H1 (cell line): ENCODE measurements at regions not wholly inside any gene's neighbourhood (a gene's known extent, or its start where the extent isn't known, plus 50 kb on each side); places are given as distances from the start of the nearest gene placed in this dataset.

Experiments
- CTCF ChIA-PET: fragments of 300-600 bp; sonication (Branson Sonifier 250); formaldehyde crosslinking; loops from one replicate; lab custom pipeline; 2021; ENCODE audit not compliant: partially characterized antibody; lab: Charles Lee
- POLR2A ChIA-PET: fragments of 300-600 bp; sonication (Branson Sonifier 250); formaldehyde crosslinking; loops from one replicate; lab custom pipeline; 2021; ENCODE audit warnings: inconsistent platforms; ENCODE audit not compliant: partially characterized antibody; lab: Charles Lee
- DNase-seq, 2 experiments: peaks; one replicate each; pipeline versions ENCODE4 v3.0.0 to v3.0.0-alpha.2; 2010 to 2022; ENCODE audit warnings: low spot score in 2 of 2, low read depth in 1 of 2, mixed read lengths in 1 of 2
- FAIRE-seq: peaks from 2 replicates; lab custom pipeline; 2011; peaks lifted over from hg19 to GRCh38; lab: Jason Lieb, UNC
- H2AFZ ChIP-seq: 2 replicates; pipeline ENCODE4 v1.8.1; 2012; ENCODE audit warnings: low read length, inconsistent platforms
- H2AK5ac ChIP-seq: 2 replicates; pipeline ENCODE4 v1.6.1; 2013; ENCODE audit warnings: low read depth, low read length
- H2BK120ac ChIP-seq: replicated peaks from 2 replicates; pipeline ENCODE3; 2013; ENCODE audit warnings: low read depth, low read length, inconsistent platforms
- H2BK12ac ChIP-seq: 2 replicates; pipeline ENCODE4 v1.6.1; 2013; ENCODE audit warnings: low read depth, low read length
- H2BK15ac ChIP-seq: 2 replicates; pipeline ENCODE4 v1.6.1; 2013; ENCODE audit warnings: low read length
- H2BK20ac ChIP-seq: 2 replicates; pipeline ENCODE4 v1.6.1; 2013; ENCODE audit warnings: low read length
- H2BK5ac ChIP-seq: 2 replicates; pipeline ENCODE4 v1.6.1; 2013; ENCODE audit warnings: low read depth, low read length
- H3K14ac ChIP-seq: 2 replicates; pipeline ENCODE4 v1.6.1; 2013; ENCODE audit warnings: inconsistent platforms; ENCODE audit not compliant: insufficient read length
- H3K18ac ChIP-seq: 2 replicates; pipeline ENCODE4 v1.6.1; 2013; ENCODE audit warnings: low read length; ENCODE audit errors: extremely low read depth
- H3K23ac ChIP-seq: 2 replicates; pipeline ENCODE4 v1.6.1; 2013; ENCODE audit warnings: inconsistent platforms; ENCODE audit not compliant: insufficient read length
- H3K23me2 ChIP-seq: 2 replicates; pipeline ENCODE4 v1.6.1; 2013; ENCODE audit warnings: low read depth, low read length
- H3K27ac ChIP-seq: 2 replicates; pipeline ENCODE4 v1.6.1; 2011; ENCODE audit warnings: low read depth, low read length, inconsistent platforms
- H3K27me3 ChIP-seq, 4 experiments: replicated peaks in 1 of 4; 1 replicate in 1 of 4; 2 replicates in 3 of 4; pipeline versions ENCODE4 v1.6.1 to v1.8.1; 2011 to 2013; ENCODE audit warnings: low read length in 3 of 4, mild to moderate bottlenecking in 3 of 4, inconsistent platforms in 2 of 4, mixed read lengths in 2 of 4, moderate library complexity in 1 of 4; ENCODE audit not compliant: control insufficient read depth in 3 of 4, insufficient read depth in 3 of 4; ENCODE audit errors: extremely low read depth in 1 of 4
- H3K36me3 ChIP-seq, 4 experiments: 2 replicates each; pipeline versions ENCODE4 v1.6.1 to v1.8.1; 2011 to 2013; ENCODE audit warnings: mild to moderate bottlenecking in 4 of 4, low read length in 3 of 4, moderate library complexity in 2 of 4, control low read depth in 1 of 4, inconsistent platforms in 1 of 4; ENCODE audit not compliant: insufficient read depth in 4 of 4, control insufficient read depth in 2 of 4
- H3K4ac ChIP-seq: replicated peaks from 2 replicates; pipeline ENCODE3; 2013; ENCODE audit warnings: low read length, low read depth, mixed read lengths, inconsistent platforms; ENCODE audit not compliant: insufficient read length
- H3K4me1 ChIP-seq, 4 experiments: replicated peaks in 1 of 4; 1 replicate in 1 of 4; 2 replicates in 3 of 4; pipeline versions ENCODE4 v1.6.1 to v1.8.1; 2011 to 2013; ENCODE audit warnings: low read length in 3 of 4, inconsistent platforms in 2 of 4, mixed read lengths in 1 of 4; ENCODE audit not compliant: insufficient read depth in 4 of 4, control insufficient read depth in 3 of 4
- H3K4me2 ChIP-seq, 2 experiments: 2 replicates each; pipeline versions ENCODE4 v1.6.1 to v1.8.1; 2011 to 2013; ENCODE audit warnings: low read depth in 2 of 2, low read length in 2 of 2, control low read depth in 1 of 2, inconsistent platforms in 1 of 2, mild to moderate bottlenecking in 1 of 2; ENCODE audit not compliant: insufficient read depth in 1 of 2
- H3K4me3 ChIP-seq, 4 experiments: fragments of 200-600, 300-600 bp in 1 of 4; sonication (generic), shearing (Covaris generic), sonication (Bioruptor Twin) in 1 of 4; 2 replicates each; pipeline versions ENCODE4 v1.5.1 to v1.8.1; 2011 to 2016; ENCODE audit warnings: low read length in 4 of 4, low read depth in 3 of 4, control low read depth in 2 of 4, inconsistent platforms in 2 of 4, mild to moderate bottlenecking in 2 of 4, mixed read lengths in 1 of 4, moderate library complexity in 1 of 4; ENCODE audit not compliant: insufficient read depth in 2 of 4; ENCODE audit errors: extremely low read depth in 1 of 4
- H3K56ac ChIP-seq: replicated peaks from 2 replicates; pipeline ENCODE3; 2013; ENCODE audit warnings: low read depth, mild to moderate bottlenecking, mixed read lengths, low read length, inconsistent platforms; ENCODE audit not compliant: insufficient read length
- H3K79me1 ChIP-seq: 2 replicates; pipeline ENCODE4 v1.6.1; 2013; ENCODE audit warnings: low read depth, low read length, control low read depth
- H3K79me2 ChIP-seq, 2 experiments: 2 replicates each; pipeline versions ENCODE4 v1.6.1 to v1.8.1; 2012 to 2013; ENCODE audit warnings: low read length in 2 of 2, mild to moderate bottlenecking in 2 of 2, inconsistent platforms in 1 of 2; ENCODE audit not compliant: insufficient read depth in 2 of 2, control insufficient read depth in 1 of 2
- H3K9ac ChIP-seq, 4 experiments: replicated peaks in 1 of 4; 1 replicate in 1 of 4; 2 replicates in 3 of 4; pipeline versions ENCODE4 v1.6.1 to v1.8.1; 2011 to 2013; ENCODE audit warnings: low read depth in 3 of 4, low read length in 3 of 4, control low read depth in 2 of 4, mild to moderate bottlenecking in 2 of 4, moderate library complexity in 2 of 4, inconsistent platforms in 1 of 4; ENCODE audit errors: extremely low read depth in 1 of 4
- H3K9me3 ChIP-seq, 2 experiments: 2 replicates each; pipeline versions ENCODE4 v1.6.1 to v1.8.1; 2012 to 2013; ENCODE audit warnings: mild to moderate bottlenecking in 2 of 2, moderate library complexity in 2 of 2, control low read depth in 1 of 2, inconsistent platforms in 1 of 2, low read depth in 1 of 2, low read length in 1 of 2, mixed read lengths in 1 of 2; ENCODE audit not compliant: insufficient read depth in 2 of 2
- H4K20me1 ChIP-seq, 2 experiments: replicated peaks in 1 of 2; 2 replicates each; pipeline versions ENCODE3 to v1.8.1; 2011 to 2013; ENCODE audit warnings: inconsistent platforms in 2 of 2, low read length in 2 of 2, mild to moderate bottlenecking in 1 of 2; ENCODE audit not compliant: insufficient read depth in 2 of 2, control insufficient read depth in 1 of 2
- H4K5ac ChIP-seq: 2 replicates; pipeline ENCODE4 v1.6.1; 2013; ENCODE audit warnings: low read length, low read depth, mixed read lengths, inconsistent platforms; ENCODE audit not compliant: insufficient read length
- H4K8ac ChIP-seq: 2 replicates; pipeline ENCODE4 v1.8.0; 2013; ENCODE audit warnings: mild to moderate bottlenecking, moderate library complexity, low read length, inconsistent platforms; ENCODE audit not compliant: insufficient read depth; ENCODE audit errors: extremely low read depth
- H4K91ac ChIP-seq: replicated peaks from 2 replicates; pipeline ENCODE3; 2013; ENCODE audit warnings: low read length, mixed read lengths, inconsistent platforms; ENCODE audit not compliant: insufficient read length
- BACH1 ChIP-seq: IDR thresholded peaks from 2 replicates; pipeline ENCODE4 v1.6.1; 2012; ENCODE audit warnings: low read length, improper control_type of control experiment
- CTCF ChIP-seq, 3 experiments: IDR thresholded peaks; 1 replicate in 2 of 3; 2 replicates in 1 of 3; pipeline versions ENCODE4 v1.5.1 to v1.6.1; 2011; ENCODE audit warnings: low read length in 3 of 3, mild to moderate bottlenecking in 3 of 3, inconsistent platforms in 2 of 3, low read depth in 1 of 3, moderate library complexity in 1 of 3; ENCODE audit not compliant: insufficient read depth in 1 of 3; ENCODE audit errors: control extremely low read depth in 1 of 3
- EP300 ChIP-seq, 2 experiments: IDR thresholded peaks; 1 replicate in 1 of 2; 2 replicates in 1 of 2; pipeline ENCODE4 v1.6.1; 2011 to 2012; ENCODE audit warnings: low read depth in 2 of 2, low read length in 2 of 2, mild to moderate bottlenecking in 2 of 2, borderline replicate concordance in 1 of 2, inconsistent platforms in 1 of 2, moderate library complexity in 1 of 2
- FOSL1 ChIP-seq: IDR thresholded peaks from 2 replicates; pipeline ENCODE4 v1.6.1; 2011; ENCODE audit warnings: mild to moderate bottlenecking, low read depth, low read length, moderate library complexity; ENCODE audit not compliant: insufficient read depth
- HDAC2 ChIP-seq, 2 experiments: fragments of 300-600 bp in 1 of 2; sonication (generic) in 1 of 2; IDR thresholded peaks; 2 replicates each; pipeline ENCODE4 v1.6.1; 2011 to 2012; ENCODE audit warnings: low read depth in 2 of 2, low read length in 2 of 2, mild to moderate bottlenecking in 2 of 2, moderate library complexity in 2 of 2, borderline replicate concordance in 1 of 2, inconsistent platforms in 1 of 2
- JUN ChIP-seq: IDR thresholded peaks from 2 replicates; pipeline ENCODE4 v1.6.1; 2011; ENCODE audit warnings: low read depth, mild to moderate bottlenecking, improper control_type of control experiment, low read length
- KDM5A ChIP-seq: fragments of 200-600 bp; IDR thresholded peaks from 2 replicates; pipeline ENCODE4 v1.7.1; 2012; ENCODE audit warnings: mild to moderate bottlenecking, low read length, inconsistent platforms, mixed read lengths
- RBBP5 ChIP-seq: IDR thresholded peaks from 2 replicates; pipeline ENCODE4 v1.7.1; 2012; ENCODE audit warnings: low read depth, mild to moderate bottlenecking, inconsistent platforms, low read length, moderate library complexity, borderline replicate concordance
- SIN3A ChIP-seq, 2 experiments: IDR thresholded peaks in 1 of 2; conservative IDR thresholded peaks in 1 of 2; 2 replicates each; pipeline ENCODE4 v1.6.1; 2011 to 2012; ENCODE audit warnings: low read length in 2 of 2, improper control_type of control experiment in 1 of 2, low read depth in 1 of 2, mild to moderate bottlenecking in 1 of 2
- SIX5 ChIP-seq: IDR thresholded peaks from 2 replicates; pipeline ENCODE4 v1.6.1; 2011; ENCODE audit warnings: mild to moderate bottlenecking, low read depth, low read length
- TAF7 ChIP-seq: optimal IDR thresholded peaks from 2 replicates; pipeline ENCODE3; 2011; ENCODE audit warnings: low read depth, mild to moderate bottlenecking, inconsistent platforms, low read length, moderate library complexity, borderline replicate concordance
- WGBS, 2 experiments: shearing (Covaris generic) in 1 of 2; methylation state at CpG; one replicate each; pipeline versions ENCODE4 v1.1.6 to v1.1.7; 2013 to 2015; ENCODE audit warnings: low lambda C conversion rate in 2 of 2, mixed read lengths in 2 of 2, inconsistent platforms in 1 of 2, low coverage in 1 of 2, missing lambda C conversion rate in 1 of 2; ENCODE audit not compliant: insufficient replicate concordance in 2 of 2, insufficient coverage in 1 of 2, insufficient read length in 1 of 2; ENCODE audit errors: extremely low coverage in 1 of 2, missing lambda C conversion rate in 1 of 2; 5-methylcytosine and 5-hydroxymethylcytosine counted together

GRCh38 chr11:105189581-105189980, 50.0 kb upstream of the CARD18 start:
- H2BK12ac ChIP-seq, result no peak overlapping the region
- H2AFZ ChIP-seq, result no peak overlapping the region
- H3K36me3 ChIP-seq, result no peaks in the 10 kb centered on the region
- no peak overlapping the region for H3K14ac ChIP-seq
- no peak overlapping the region for H3K23ac ChIP-seq
- no peak overlapping the region for H3K9ac ChIP-seq
- H3K4ac ChIP-seq, result no peak overlapping the region
- H3K27me3 ChIP-seq, result no peaks in the 10 kb centered on the region
- no peak overlapping the region for H3K4me2 ChIP-seq
- no peaks in the 10 kb centered on the region for H3K23me2 ChIP-seq
- H2BK120ac ChIP-seq, result no peak overlapping the region
- POLR2A ChIA-PET, result no interaction called here
- FAIRE-seq, result no peak
- TF ChIP-seq SIX5, result no peak
- no peak for TF ChIP-seq KDM5A
- TF ChIP-seq CTCF (IDR thresholded peaks at IDR 0.05; ENCODE audit: control extremely low read depth in 1 of 3, insufficient read depth in 1 of 3, low read depth in 1 of 3, low read length in 3 of 3), result no peak
- TF ChIP-seq HDAC2 (IDR thresholded peaks at IDR 0.05; ENCODE audit: borderline replicate concordance in 1 of 2, low read depth in 2 of 2, low read length in 2 of 2), result no peak
- no peak for TF ChIP-seq JUN
- TF ChIP-seq SIN3A (conservative IDR thresholded peaks at IDR 0.05 in 1 of 2, IDR thresholded peaks at IDR 0.05 in 1 of 2; ENCODE audit: low read depth in 1 of 2, low read length in 2 of 2), result no peak
- no peak for TF ChIP-seq RBBP5
- TF ChIP-seq EP300 (IDR thresholded peaks at IDR 0.05; ENCODE audit: borderline replicate concordance in 1 of 2, low read depth in 2 of 2, low read length in 2 of 2), result no peak
- no peak for TF ChIP-seq TAF7
- no peak for TF ChIP-seq FOSL1
- TF ChIP-seq BACH1, result no peak
- TF ChIP-seq, all 59 proteins: peak for 0
- no peaks in the 10 kb centered on the region for H3K4me1 ChIP-seq
- H4K20me1 ChIP-seq, result no peaks in the 10 kb centered on the region
- no peaks in the 10 kb centered on the region for H3K9me3 ChIP-seq
- H3K4me3 ChIP-seq, result no peak overlapping the region
- H2BK15ac ChIP-seq, result no peak overlapping the region
- no peak overlapping the region for H4K91ac ChIP-seq
- no peak overlapping the region for H3K56ac ChIP-seq
- no peak for DNase-seq
- no peak overlapping the region for H2BK5ac ChIP-seq
- no peak overlapping the region for H2AK5ac ChIP-seq
- H3K27ac ChIP-seq, result no peak overlapping the region
- H4K8ac ChIP-seq, result no peak overlapping the region
- H3K18ac ChIP-seq, result no peak overlapping the region
- no peaks in the 10 kb centered on the region for H3K79me1 ChIP-seq
- no peaks in the 10 kb centered on the region for H3K79me2 ChIP-seq
- H4K5ac ChIP-seq, result no peak overlapping the region
- WGBS, 2 experiments, result 86% methylated on average over 2 of the region's 2 CpGs; no CpG with 5 or more reads in 1 of the 2 experiments
- CTCF ChIA-PET, result no interaction called here
- no peak overlapping the region for H2BK20ac ChIP-seq
